H1 (cell line): ENCODE measurements at regions not wholly inside any gene's neighbourhood (a gene's known extent, or its start where the extent isn't known, plus 50 kb on each side); places are given as distances from the start of the nearest gene placed in this dataset.

Experiments used
- CTCF ChIA-PET: fragments of 300-600 bp; sonication (Branson Sonifier 250); formaldehyde crosslinking; loops from one replicate; lab custom pipeline; 2021; ENCODE audit not compliant: partially characterized antibody; lab: Charles Lee
- POLR2A ChIA-PET: fragments of 300-600 bp; sonication (Branson Sonifier 250); formaldehyde crosslinking; loops from one replicate; lab custom pipeline; 2021; ENCODE audit warnings: inconsistent platforms; ENCODE audit not compliant: partially characterized antibody; lab: Charles Lee
- DNase-seq, 2 experiments: peaks; one replicate each; pipeline versions ENCODE4 v3.0.0 to v3.0.0-alpha.2; 2010 to 2022; ENCODE audit warnings: low spot score in 2 of 2, low read depth in 1 of 2, mixed read lengths in 1 of 2
- FAIRE-seq: peaks from 2 replicates; lab custom pipeline; 2011; peaks lifted over from hg19 to GRCh38; lab: Jason Lieb, UNC
- H2AFZ ChIP-seq: 2 replicates; pipeline ENCODE4 v1.8.1; 2012; ENCODE audit warnings: low read length, inconsistent platforms
- H2AK5ac ChIP-seq: 2 replicates; pipeline ENCODE4 v1.6.1; 2013; ENCODE audit warnings: low read depth, low read length
- H2BK120ac ChIP-seq: replicated peaks from 2 replicates; pipeline ENCODE3; 2013; ENCODE audit warnings: low read depth, low read length, inconsistent platforms
- H2BK12ac ChIP-seq: 2 replicates; pipeline ENCODE4 v1.6.1; 2013; ENCODE audit warnings: low read depth, low read length
- H2BK15ac ChIP-seq: 2 replicates; pipeline ENCODE4 v1.6.1; 2013; ENCODE audit warnings: low read length
- H2BK20ac ChIP-seq: 2 replicates; pipeline ENCODE4 v1.6.1; 2013; ENCODE audit warnings: low read length
- H2BK5ac ChIP-seq: 2 replicates; pipeline ENCODE4 v1.6.1; 2013; ENCODE audit warnings: low read depth, low read length
- H3K14ac ChIP-seq: 2 replicates; pipeline ENCODE4 v1.6.1; 2013; ENCODE audit warnings: inconsistent platforms; ENCODE audit not compliant: insufficient read length
- H3K18ac ChIP-seq: 2 replicates; pipeline ENCODE4 v1.6.1; 2013; ENCODE audit warnings: low read length; ENCODE audit errors: extremely low read depth
- H3K23ac ChIP-seq: 2 replicates; pipeline ENCODE4 v1.6.1; 2013; ENCODE audit warnings: inconsistent platforms; ENCODE audit not compliant: insufficient read length
- H3K23me2 ChIP-seq: 2 replicates; pipeline ENCODE4 v1.6.1; 2013; ENCODE audit warnings: low read depth, low read length
- H3K27ac ChIP-seq: 2 replicates; pipeline ENCODE4 v1.6.1; 2011; ENCODE audit warnings: low read depth, low read length, inconsistent platforms
- H3K27me3 ChIP-seq, 4 experiments: replicated peaks in 1 of 4; 1 replicate in 1 of 4; 2 replicates in 3 of 4; pipeline versions ENCODE4 v1.6.1 to v1.8.1; 2011 to 2013; ENCODE audit warnings: low read length in 3 of 4, mild to moderate bottlenecking in 3 of 4, inconsistent platforms in 2 of 4, mixed read lengths in 2 of 4, moderate library complexity in 1 of 4; ENCODE audit not compliant: control insufficient read depth in 3 of 4, insufficient read depth in 3 of 4; ENCODE audit errors: extremely low read depth in 1 of 4
- H3K36me3 ChIP-seq, 4 experiments: 2 replicates each; pipeline versions ENCODE4 v1.6.1 to v1.8.1; 2011 to 2013; ENCODE audit warnings: mild to moderate bottlenecking in 4 of 4, low read length in 3 of 4, moderate library complexity in 2 of 4, control low read depth in 1 of 4, inconsistent platforms in 1 of 4; ENCODE audit not compliant: insufficient read depth in 4 of 4, control insufficient read depth in 2 of 4
- H3K4ac ChIP-seq: replicated peaks from 2 replicates; pipeline ENCODE3; 2013; ENCODE audit warnings: low read length, low read depth, mixed read lengths, inconsistent platforms; ENCODE audit not compliant: insufficient read length
- H3K4me1 ChIP-seq, 4 experiments: replicated peaks in 1 of 4; 1 replicate in 1 of 4; 2 replicates in 3 of 4; pipeline versions ENCODE4 v1.6.1 to v1.8.1; 2011 to 2013; ENCODE audit warnings: low read length in 3 of 4, inconsistent platforms in 2 of 4, mixed read lengths in 1 of 4; ENCODE audit not compliant: insufficient read depth in 4 of 4, control insufficient read depth in 3 of 4
- H3K4me2 ChIP-seq, 2 experiments: 2 replicates each; pipeline versions ENCODE4 v1.6.1 to v1.8.1; 2011 to 2013; ENCODE audit warnings: low read depth in 2 of 2, low read length in 2 of 2, control low read depth in 1 of 2, inconsistent platforms in 1 of 2, mild to moderate bottlenecking in 1 of 2; ENCODE audit not compliant: insufficient read depth in 1 of 2
- H3K4me3 ChIP-seq, 4 experiments: fragments of 200-600, 300-600 bp in 1 of 4; sonication (generic), shearing (Covaris generic), sonication (Bioruptor Twin) in 1 of 4; 2 replicates each; pipeline versions ENCODE4 v1.5.1 to v1.8.1; 2011 to 2016; ENCODE audit warnings: low read length in 4 of 4, low read depth in 3 of 4, control low read depth in 2 of 4, inconsistent platforms in 2 of 4, mild to moderate bottlenecking in 2 of 4, mixed read lengths in 1 of 4, moderate library complexity in 1 of 4; ENCODE audit not compliant: insufficient read depth in 2 of 4; ENCODE audit errors: extremely low read depth in 1 of 4
- H3K56ac ChIP-seq: replicated peaks from 2 replicates; pipeline ENCODE3; 2013; ENCODE audit warnings: low read depth, mild to moderate bottlenecking, mixed read lengths, low read length, inconsistent platforms; ENCODE audit not compliant: insufficient read length
- H3K79me1 ChIP-seq: 2 replicates; pipeline ENCODE4 v1.6.1; 2013; ENCODE audit warnings: low read depth, low read length, control low read depth
- H3K79me2 ChIP-seq, 2 experiments: 2 replicates each; pipeline versions ENCODE4 v1.6.1 to v1.8.1; 2012 to 2013; ENCODE audit warnings: low read length in 2 of 2, mild to moderate bottlenecking in 2 of 2, inconsistent platforms in 1 of 2; ENCODE audit not compliant: insufficient read depth in 2 of 2, control insufficient read depth in 1 of 2
- H3K9ac ChIP-seq, 4 experiments: replicated peaks in 1 of 4; 1 replicate in 1 of 4; 2 replicates in 3 of 4; pipeline versions ENCODE4 v1.6.1 to v1.8.1; 2011 to 2013; ENCODE audit warnings: low read depth in 3 of 4, low read length in 3 of 4, control low read depth in 2 of 4, mild to moderate bottlenecking in 2 of 4, moderate library complexity in 2 of 4, inconsistent platforms in 1 of 4; ENCODE audit errors: extremely low read depth in 1 of 4
- H3K9me3 ChIP-seq, 2 experiments: 2 replicates each; pipeline versions ENCODE4 v1.6.1 to v1.8.1; 2012 to 2013; ENCODE audit warnings: mild to moderate bottlenecking in 2 of 2, moderate library complexity in 2 of 2, control low read depth in 1 of 2, inconsistent platforms in 1 of 2, low read depth in 1 of 2, low read length in 1 of 2, mixed read lengths in 1 of 2; ENCODE audit not compliant: insufficient read depth in 2 of 2
- H4K20me1 ChIP-seq, 2 experiments: replicated peaks in 1 of 2; 2 replicates each; pipeline versions ENCODE3 to v1.8.1; 2011 to 2013; ENCODE audit warnings: inconsistent platforms in 2 of 2, low read length in 2 of 2, mild to moderate bottlenecking in 1 of 2; ENCODE audit not compliant: insufficient read depth in 2 of 2, control insufficient read depth in 1 of 2
- H4K5ac ChIP-seq: 2 replicates; pipeline ENCODE4 v1.6.1; 2013; ENCODE audit warnings: low read length, low read depth, mixed read lengths, inconsistent platforms; ENCODE audit not compliant: insufficient read length
- H4K8ac ChIP-seq: 2 replicates; pipeline ENCODE4 v1.8.0; 2013; ENCODE audit warnings: mild to moderate bottlenecking, moderate library complexity, low read length, inconsistent platforms; ENCODE audit not compliant: insufficient read depth; ENCODE audit errors: extremely low read depth
- H4K91ac ChIP-seq: replicated peaks from 2 replicates; pipeline ENCODE3; 2013; ENCODE audit warnings: low read length, mixed read lengths, inconsistent platforms; ENCODE audit not compliant: insufficient read length
- MAFK ChIP-seq: IDR thresholded peaks from 2 replicates; pipeline ENCODE4 v1.6.1; 2012; ENCODE audit warnings: low read depth, mild to moderate bottlenecking, improper control_type of control experiment, low read length
- RBBP5 ChIP-seq: IDR thresholded peaks from 2 replicates; pipeline ENCODE4 v1.7.1; 2012; ENCODE audit warnings: low read depth, mild to moderate bottlenecking, inconsistent platforms, low read length, moderate library complexity, borderline replicate concordance
- SP2 ChIP-seq: IDR thresholded peaks from 2 replicates; pipeline ENCODE4 v1.6.1; 2012; ENCODE audit warnings: mild to moderate bottlenecking, low read length, inconsistent platforms
- TAF1 ChIP-seq: IDR thresholded peaks from 2 replicates; pipeline ENCODE4 v1.6.1; 2011; ENCODE audit warnings: mild to moderate bottlenecking, low read depth, low read length
- TAF7 ChIP-seq: optimal IDR thresholded peaks from 2 replicates; pipeline ENCODE3; 2011; ENCODE audit warnings: low read depth, mild to moderate bottlenecking, inconsistent platforms, low read length, moderate library complexity, borderline replicate concordance
- WGBS, 2 experiments: shearing (Covaris generic) in 1 of 2; methylation state at CpG; one replicate each; pipeline versions ENCODE4 v1.1.6 to v1.1.7; 2013 to 2015; ENCODE audit warnings: low lambda C conversion rate in 2 of 2, mixed read lengths in 2 of 2, inconsistent platforms in 1 of 2, low coverage in 1 of 2, missing lambda C conversion rate in 1 of 2; ENCODE audit not compliant: insufficient replicate concordance in 2 of 2, insufficient coverage in 1 of 2, insufficient read length in 1 of 2; ENCODE audit errors: extremely low coverage in 1 of 2, missing lambda C conversion rate in 1 of 2; 5-methylcytosine and 5-hydroxymethylcytosine counted together

- H3K79me2 ChIP-seq = no peaks in the 10 kb centered on the region
- CTCF ChIA-PET = no interaction called here
- H4K5ac ChIP-seq = no peak overlapping the region
- H2BK5ac ChIP-seq = no peak overlapping the region
- H4K8ac ChIP-seq = no peak overlapping the region
- H3K4ac ChIP-seq = no peak overlapping the region
- H2BK120ac ChIP-seq = no peak overlapping the region
- no peak overlapping the region for H2BK12ac ChIP-seq
- H4K91ac ChIP-seq = no peak overlapping the region
- no peak overlapping the region for H3K4me3 ChIP-seq
- FAIRE-seq = no peak
- no peak overlapping the region for H2AK5ac ChIP-seq
- H3K4me1 ChIP-seq = no peaks in the 10 kb centered on the region
- no peaks in the 10 kb centered on the region for H3K23me2 ChIP-seq
- no peaks in the 10 kb centered on the region for H3K9me3 ChIP-seq
- H4K20me1 ChIP-seq = no peaks in the 10 kb centered on the region
- H2BK20ac ChIP-seq = no peak overlapping the region
- no peak for DNase-seq
- no peak overlapping the region for H3K23ac ChIP-seq
- H3K79me1 ChIP-seq = no peaks in the 10 kb centered on the region
- WGBS, 2 experiments = 76% methylated on average over 4 of the region's 4 CpGs; no CpG with 5 or more reads in 1 of the 2 experiments
- H2BK15ac ChIP-seq = no peak overlapping the region
- H3K9ac ChIP-seq = no peak overlapping the region
- H3K18ac ChIP-seq = no peak overlapping the region
- no peak overlapping the region for H3K56ac ChIP-seq
- H3K36me3 ChIP-seq = no peaks in the 10 kb centered on the region
- no peaks in the 10 kb centered on the region for H3K27me3 ChIP-seq
- H2AFZ ChIP-seq = no peak overlapping the region
- POLR2A ChIA-PET = no interaction called here
- H3K4me2 ChIP-seq = no peak overlapping the region
- H3K27ac ChIP-seq = no peak overlapping the region
- no peak overlapping the region for H3K14ac ChIP-seq
- TF ChIP-seq SP2 (no peak), RBBP5 (no peak), MAFK (no peak), TAF7 (no peak), TAF1 (no peak)
These were observed 626.5 kb upstream of the DPPA4 start for GRCh38 chr3:109963831-109964230.
